ENCODE measurements at regions not wholly inside any gene's neighbourhood (a gene's known extent, or its start where the extent isn't known, plus 50 kb on each side); places are given as distances from the start of the nearest gene placed in this dataset.
A peak's percentile ranks its signal among the peaks of the same experiment; 100 is the strongest.
"Not testable (repeated sequence)": the region's sequence is repeated elsewhere in the genome, so short reads cannot be mapped to it uniquely, and the experiment has no call there.

GRCh38 chr1:197842646-197843045 is 59.8 kb upstream of the C1orf53 start:
- Histone ChIP-seq H3K4me3 (replicated peaks; ENCODE audit: insufficient read depth, low read length) (no peak overlapping the region), H3K27ac (replicated peaks) (no peak overlapping the region), H3K27me3 (ENCODE audit: insufficient read depth, poor library complexity, severe bottlenecking) (no peaks in the 10 kb centered on the region)
- DNase-seq (ENCODE audit: low read depth in 1 of 2, low spot score in 1 of 2): no peak
- TF ChIP-seq CTCF (IDR thresholded peaks at IDR 0.05; ENCODE audit: insufficient read depth, low read length) (no peak), POLR2AphosphoS5 (IDR thresholded peaks at IDR 0.05; ENCODE audit: low read depth) (no peak), REST (IDR thresholded peaks at IDR 0.05; ENCODE audit: insufficient replicate concordance, low read depth) (no peak), SPI1 (IDR thresholded peaks at IDR 0.05; ENCODE audit: borderline replicate concordance, low read depth) (no peak), GABPA (IDR thresholded peaks at IDR 0.05; ENCODE audit: low read depth) (no peak)

GRCh38 chr1:197841883-197842553 is 60.4 kb upstream of the C1orf53 start:
- DNase-seq (ENCODE audit: low read depth in 1 of 2, low spot score in 1 of 2): peak; percentile 4 to 17
- TF ChIP-seq REST (IDR thresholded peaks at IDR 0.05; ENCODE audit: insufficient replicate concordance, low read depth) (no peak), POLR2AphosphoS5 (IDR thresholded peaks at IDR 0.05; ENCODE audit: low read depth) (no peak), GABPA (IDR thresholded peaks at IDR 0.05; ENCODE audit: low read depth) (no peak), SPI1 (IDR thresholded peaks at IDR 0.05; ENCODE audit: borderline replicate concordance, low read depth) (no peak), CTCF (IDR thresholded peaks at IDR 0.05; ENCODE audit: insufficient read depth, low read length) (no peak)
- H3K27ac ChIP-seq (replicated peaks): no peak overlapping the region
- no peak overlapping the region for H3K4me3 ChIP-seq (replicated peaks; ENCODE audit: insufficient read depth, low read length)
- no peaks in the 10 kb centered on the region for H3K27me3 ChIP-seq (ENCODE audit: insufficient read depth, poor library complexity, severe bottlenecking)

GRCh38 chr1:197841158-197841557 is 61.3 kb upstream of the C1orf53 start:
- no peak overlapping the region for H3K27ac ChIP-seq (replicated peaks)
- DNase-seq (ENCODE audit: low read depth in 1 of 2, low spot score in 1 of 2): no peak
- TF ChIP-seq SPI1 (IDR thresholded peaks at IDR 0.05; ENCODE audit: borderline replicate concordance, low read depth) (no peak), GABPA (IDR thresholded peaks at IDR 0.05; ENCODE audit: low read depth) (no peak), POLR2AphosphoS5 (IDR thresholded peaks at IDR 0.05; ENCODE audit: low read depth) (no peak), REST (IDR thresholded peaks at IDR 0.05; ENCODE audit: insufficient replicate concordance, low read depth) (no peak)
- no peaks in the 10 kb centered on the region for H3K27me3 ChIP-seq (ENCODE audit: insufficient read depth, poor library complexity, severe bottlenecking)
- H3K4me3 ChIP-seq (replicated peaks; ENCODE audit: insufficient read depth, low read length): no peak overlapping the region

- H3K27me3 ChIP-seq (ENCODE audit: insufficient read depth, poor library complexity, severe bottlenecking); H3K4me3 ChIP-seq (replicated peaks; ENCODE audit: insufficient read depth, low read length); H3K27ac ChIP-seq (replicated peaks); DNase-seq (ENCODE audit: low read depth in 1 of 2, low spot score in 1 of 2): not testable (repeated sequence)
Measured at GRCh38 chr1:197839786-197840185, 62.6 kb upstream of the C1orf53 start.
